Kidney (tissue), 13 donors: ENCODE measurements at regions not wholly inside any gene's neighbourhood (a gene's known extent, or its start where the extent isn't known, plus 50 kb on each side); places are given as distances from the start of the nearest gene placed in this dataset.

Experiments
- DNase-seq, 5 donors: peaks; one replicate each; pipeline ENCODE4 v3.0.0-alpha.2; 2013 to 2020
- FAIRE-seq: peaks from 2 replicates; lab custom pipeline; 2012; peaks lifted over from hg19 to GRCh38; lab: Jason Lieb, UNC
- H3K27ac ChIP-seq, 2 donors: one replicate each; pipeline ENCODE4 v1.7.0; 2013; ENCODE audit warnings: low read depth in 2 of 2, low read length in 2 of 2, inconsistent platforms in 1 of 2
- H3K27me3 ChIP-seq: one replicate; pipeline ENCODE4 v1.7.1; 2013; ENCODE audit warnings: low read length, inconsistent platforms; ENCODE audit not compliant: control insufficient read depth, insufficient read depth
- H3K36me3 ChIP-seq, 3 donors: one replicate each; pipeline versions ENCODE4 v1.7.0 to v1.7.1; 2013; ENCODE audit warnings: low read length in 3 of 3, control low read depth in 1 of 3, inconsistent platforms in 1 of 3; ENCODE audit not compliant: insufficient read depth in 3 of 3, control insufficient read depth in 2 of 3
- H3K4me1 ChIP-seq, 3 donors: one replicate each; pipeline versions ENCODE4 v1.7.0 to v1.7.1; 2013; ENCODE audit warnings: low read length in 3 of 3, inconsistent platforms in 1 of 3, low read depth in 1 of 3; ENCODE audit not compliant: control insufficient read depth in 2 of 3, insufficient read depth in 2 of 3
- H3K4me3 ChIP-seq, 3 donors: one replicate each; pipeline versions ENCODE4 v1.7.0 to v1.8.1; 2013; ENCODE audit warnings: low read length in 3 of 3, control low read depth in 1 of 3, inconsistent platforms in 1 of 3
- H3K9ac ChIP-seq, 3 donors: one replicate each; pipeline versions ENCODE4 v1.7.0 to v1.7.1; 2013; ENCODE audit warnings: low read length in 3 of 3, control low read depth in 1 of 3, inconsistent platforms in 1 of 3
- H3K9me3 ChIP-seq, 3 donors: one replicate each; pipeline versions ENCODE4 v1.7.0 to v1.7.1; 2013; ENCODE audit warnings: low read length in 3 of 3, control low read depth in 1 of 3, inconsistent platforms in 1 of 3; ENCODE audit not compliant: control insufficient read depth in 2 of 3, insufficient read depth in 1 of 3
- CTCF ChIP-seq: IDR thresholded peaks from 3 replicates; pipeline ENCODE4 v1.5.1; 2012; ENCODE audit warnings: mild to moderate bottlenecking, moderate library complexity, borderline replicate concordance; ENCODE audit not compliant: insufficient read depth; ENCODE audit errors: extremely low read depth
- intact Hi-C: fragments of 100-400 bp; cut with DNase I; formaldehyde crosslinking; loops from one replicate; pipeline ENCODE4 v1.11.1; 2022
- donor health status: control.
- donor health status: control.
- donor health status: control.
- donor health status: control.
- donor health status: control.
- donor health status: DM: yes; HTN: yes; CAD: no.
- donor health status: Normal renal cell carcinoma (clear cell type).

- no peaks in the 10 kb centered on the region for H3K27me3 ChIP-seq
- DNase-seq: peak in 2 of 5 donors; percentile 6 to 8
- no peak overlapping the region for H3K4me3 ChIP-seq
- TF ChIP-seq CTCF: no peak
- no peaks in the 10 kb centered on the region for H3K9me3 ChIP-seq
- intact Hi-C loops: no loop called here
- H3K9ac ChIP-seq: no peak overlapping the region
- no peaks in the 10 kb centered on the region for H3K36me3 ChIP-seq
- no peak overlapping the region for H3K27ac ChIP-seq
- no peak for FAIRE-seq
- no peaks in the 10 kb centered on the region for H3K4me1 ChIP-seq
Observed at GRCh38 chr9:80552931-80553330, 981.2 kb downstream of the TLE4 start.

GRCh38 chr9:80550181-80550580, 978.4 kb downstream of the TLE4 start:
- intact Hi-C loops: no loop called here
- DNase-seq (no peak), FAIRE-seq (no peak)
- no peaks in the 10 kb centered on the region for H3K9me3 ChIP-seq
- no peaks in the 10 kb centered on the region for H3K36me3 ChIP-seq
- H3K27me3 ChIP-seq: no peaks in the 10 kb centered on the region
- no peak overlapping the region for H3K9ac ChIP-seq
- no peak for TF ChIP-seq CTCF
- H3K27ac ChIP-seq: no peak overlapping the region
- H3K4me3 ChIP-seq: no peak overlapping the region
- H3K4me1 ChIP-seq: no peaks in the 10 kb centered on the region

- Histone ChIP-seq H3K4me1 (no peaks in the 10 kb centered on the region), H3K9me3 (no peaks in the 10 kb centered on the region), H3K27ac (no peak overlapping the region), H3K36me3 (no peaks in the 10 kb centered on the region), H3K27me3 (no peaks in the 10 kb centered on the region), H3K9ac (no peak overlapping the region), H3K4me3 (no peak overlapping the region)
- FAIRE-seq (no peak), DNase-seq (no peak)
- intact Hi-C loops: no loop called here
- TF ChIP-seq CTCF: no peak
Observed at GRCh38 chr9:80547613-80548012, 975.8 kb downstream of the TLE4 start.

- no peaks in the 10 kb centered on the region for H3K27me3 ChIP-seq
- no peak overlapping the region for H3K27ac ChIP-seq
- H3K36me3 ChIP-seq: no peaks in the 10 kb centered on the region
- TF ChIP-seq CTCF: no peak
- no peak for FAIRE-seq
- H3K9ac ChIP-seq: no peak overlapping the region
- intact Hi-C loops: no loop called here
- no peak overlapping the region for H3K4me3 ChIP-seq
- H3K4me1 ChIP-seq: no peaks in the 10 kb centered on the region
- no peak for DNase-seq
- H3K9me3 ChIP-seq: no peaks in the 10 kb centered on the region
Observed at GRCh38 chr9:80540387-80540786, 968.6 kb downstream of the TLE4 start.
